ENCODE measurements at regions not wholly inside any gene's neighbourhood (a gene's known extent, or its start where the extent isn't known, plus 50 kb on each side); places are given as distances from the start of the nearest gene placed in this dataset.

- DNase-seq (ENCODE audit: low spot score) (no peak), ATAC-seq (no peak)
- Mint-ChIP-seq H3K27ac (no peak overlapping the region), H3K4me3 (no peak overlapping the region), H3K27me3 (ENCODE audit: low read depth) (no peaks in the 10 kb centered on the region), H3K4me1 (peaks cover 12% of the 10 kb centered on the region), H3K36me3 (peaks cover under 1% of the 10 kb centered on the region; the same call in 1 of the 2 replicates), H3K9me3 (peaks cover under 1% of the 10 kb centered on the region; the same call in 1 of the 2 replicates)
- ChIA-PET CTCF (no interaction called here), POLR2A (no interaction called here)
- TF ChIP-seq OVOL2 (CRISPR knock-in tag; IDR thresholded peaks at IDR 0.05; ENCODE audit: borderline replicate concordance) (no peak), ZNF512 (CRISPR knock-in tag; IDR thresholded peaks at IDR 0.05; ENCODE audit: borderline replicate concordance) (no peak), NR3C1 (CRISPR knock-in tag; conservative IDR thresholded peaks at IDR 0.05; ENCODE audit: low read depth) (no peak), ZNF281 (CRISPR knock-in tag; IDR thresholded peaks at IDR 0.05) (no peak), ZSCAN18 (CRISPR knock-in tag; IDR thresholded peaks at IDR 0.05) (no peak), ZNF425 (CRISPR knock-in tag; conservative IDR thresholded peaks at IDR 0.05) (no peak), E2F4 (CRISPR knock-in tag; IDR thresholded peaks at IDR 0.05; ENCODE audit: borderline replicate concordance, low read depth) (no peak), PRRX2 (CRISPR knock-in tag; IDR thresholded peaks at IDR 0.05) (no peak), FOXP4 (CRISPR knock-in tag; IDR thresholded peaks at IDR 0.05) (no peak), NFE2L1 (CRISPR knock-in tag; IDR thresholded peaks at IDR 0.05) (no peak), IRF2 (CRISPR knock-in tag; IDR thresholded peaks at IDR 0.05; ENCODE audit: borderline replicate concordance, low read depth) (no peak), NFATC4 (CRISPR knock-in tag; IDR thresholded peaks at IDR 0.05) (no peak), TEAD4 (CRISPR knock-in tag; IDR thresholded peaks at IDR 0.05) (no peak), MAX (CRISPR knock-in tag; IDR thresholded peaks at IDR 0.05) (no peak)
These were observed 152.1 kb downstream of the FMR1NB start for GRCh38 chrX:148133105-148133725.
